NCI-H1092 treated with DMSO at 0.1 percent for 48 hours (cell line): ENCODE measurements at regions not wholly inside any gene's neighbourhood (a gene's known extent, or its start where the extent isn't known, plus 50 kb on each side); places are given as distances from the start of the nearest gene placed in this dataset.

ENCODE experiments used
- DNase-seq: peaks from one replicate; lab custom pipeline; 2025; lab: John Stamatoyannopoulos, UW

DNA sequence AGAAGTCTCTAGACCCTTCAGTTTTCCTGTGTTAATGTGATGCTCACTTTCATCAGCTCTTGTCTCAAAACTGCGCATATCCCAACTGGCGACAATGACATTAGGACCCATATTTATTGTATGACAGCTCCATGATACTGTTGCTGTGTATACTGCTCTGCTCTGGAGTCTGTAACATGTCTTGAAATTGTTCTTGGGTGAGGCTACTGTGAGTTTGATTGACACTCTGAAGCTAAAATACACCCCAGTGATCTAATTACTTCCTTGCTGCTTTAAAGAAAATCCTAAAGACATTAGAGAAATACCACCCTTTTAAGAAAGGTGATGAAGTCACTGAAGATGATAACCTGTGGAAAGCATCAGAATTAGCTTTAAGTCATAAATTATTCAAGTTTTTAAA, 1046.2 kb downstream of the KCNT2 start:
- no peak for DNase-seq

- DNase-seq = no peak
Measured at GRCh38 chr1:195550071-195550862, 1058.0 kb downstream of the KCNT2 start.

- DNase-seq = no peak
Measured at GRCh38 chr1:195530961-195531360, 1077.3 kb downstream of the KCNT2 start.

GRCh38 chr1:195529881-195530280, 1078.4 kb downstream of the KCNT2 start:
- DNase-seq = no peak

GRCh38 chr1:195520757-195521156, 1087.5 kb downstream of the KCNT2 start:
- DNase-seq = no peak

DNA sequence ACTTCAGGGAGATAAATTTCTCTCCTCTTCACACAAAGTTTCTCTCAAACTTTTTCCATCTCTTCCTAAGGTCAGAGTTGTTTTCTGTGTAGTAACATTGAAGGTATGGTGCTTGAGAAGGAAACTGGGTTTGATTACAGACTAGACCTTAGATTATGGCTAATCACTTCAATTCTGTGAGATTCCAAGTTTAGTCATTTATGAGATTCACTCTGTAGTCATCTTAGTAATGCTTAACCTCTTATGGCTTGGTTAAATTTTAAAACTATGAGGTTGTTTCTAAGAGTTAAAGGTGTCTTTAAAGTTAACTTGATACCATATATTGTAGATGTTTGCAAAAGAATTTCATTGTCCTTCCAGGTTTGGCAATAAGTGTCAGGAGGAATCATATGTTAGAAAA, 1092.2 kb downstream of the KCNT2 start:
- no peak for DNase-seq

DNA sequence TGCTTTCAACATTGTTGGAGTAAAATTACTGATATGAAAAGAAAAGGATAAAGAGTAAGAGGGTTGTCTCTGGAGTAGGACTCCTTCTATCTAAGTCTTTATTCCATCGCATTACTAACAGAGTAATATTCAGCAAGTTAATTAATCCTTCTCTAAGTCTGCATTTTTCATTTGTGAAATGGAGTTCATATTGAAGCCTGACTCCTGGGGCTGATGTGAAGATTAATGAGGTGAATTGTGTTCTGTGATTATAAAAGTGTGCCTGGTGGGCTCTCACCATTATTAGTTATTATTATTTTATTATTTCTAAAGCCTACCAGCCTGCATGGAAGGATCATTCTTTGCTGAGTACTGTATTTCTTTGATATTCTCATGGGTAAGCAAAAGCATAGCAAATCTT, 1096.7 kb downstream of the KCNT2 start:
- DNase-seq = no peak

- no peak for DNase-seq
Measured at GRCh38 chr1:195501118-195501517, 1107.1 kb downstream of the KCNT2 start.

DNA sequence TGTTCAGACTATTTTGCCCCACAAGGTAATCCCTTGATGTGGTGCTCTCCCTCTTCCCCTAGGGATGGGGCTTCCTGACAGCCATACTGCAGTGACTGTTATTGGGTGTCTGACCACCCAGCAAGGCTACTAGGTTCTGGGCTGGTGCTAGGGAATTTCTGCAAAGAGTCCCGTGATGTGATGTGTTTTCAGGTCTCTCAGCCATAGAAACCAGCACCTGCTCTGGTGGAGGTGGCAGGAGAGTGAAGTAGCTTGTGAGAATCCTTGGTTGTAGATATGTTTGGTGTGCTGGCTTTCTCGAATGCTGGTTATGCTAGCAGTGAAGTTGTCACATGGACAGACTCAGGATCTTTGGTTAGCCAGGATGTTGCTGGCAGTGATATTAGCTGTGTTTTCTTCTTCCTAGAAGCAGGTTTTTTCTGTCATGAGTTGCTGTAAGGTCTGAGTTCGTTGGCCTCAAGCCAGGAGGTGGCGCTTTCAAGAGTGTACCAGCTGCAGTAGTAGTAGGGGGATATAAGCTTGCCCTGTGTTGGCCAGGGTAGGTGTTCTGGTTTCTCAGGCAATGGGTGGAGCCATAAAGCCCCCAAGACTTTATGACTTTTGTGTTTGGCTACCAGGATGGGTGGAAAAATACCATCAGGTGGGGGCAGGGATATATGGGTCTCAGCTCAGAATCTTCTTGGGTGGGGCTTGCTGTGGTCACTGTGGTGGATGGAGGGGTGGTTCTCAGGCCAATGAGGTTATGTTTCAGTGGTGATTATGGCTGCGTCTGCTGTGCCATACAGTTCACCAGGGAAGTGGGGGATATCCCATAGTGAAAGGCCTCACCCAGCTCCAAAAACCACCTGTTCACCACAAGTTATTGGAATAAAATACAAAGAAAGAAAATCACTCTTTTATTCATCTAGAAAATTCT, 1112.3 kb downstream of the KCNT2 start:
- DNase-seq = no peak

- no peak for DNase-seq
Measured at GRCh38 chr1:195482137-195482536, 1126.1 kb downstream of the KCNT2 start.

GRCh38 chr1:195481293-195481692, 1126.9 kb downstream of the KCNT2 start:
- no peak for DNase-seq

GRCh38 chr1:195475568-195475967, 1132.7 kb downstream of the KCNT2 start:
- no peak for DNase-seq

DNA sequence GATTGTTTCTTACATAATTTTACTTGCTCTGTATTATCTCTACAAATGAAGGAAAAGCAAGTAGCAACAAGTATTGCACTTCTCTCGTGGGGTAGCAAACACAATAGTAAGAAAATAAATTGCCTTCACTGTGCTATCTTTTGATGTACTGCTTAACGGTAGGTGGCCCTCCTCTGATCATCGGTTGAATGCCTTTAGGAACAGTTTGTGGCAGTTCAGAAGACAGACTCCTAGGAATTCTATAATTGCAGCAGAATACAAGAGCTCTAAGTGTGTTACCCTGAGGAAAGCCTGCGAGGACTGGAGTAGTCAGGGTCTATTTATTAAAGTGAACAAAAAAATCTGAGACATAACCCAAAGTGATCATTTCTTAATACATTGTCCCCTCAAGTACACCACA, 1135.9 kb downstream of the KCNT2 start:
- no peak for DNase-seq

DNA sequence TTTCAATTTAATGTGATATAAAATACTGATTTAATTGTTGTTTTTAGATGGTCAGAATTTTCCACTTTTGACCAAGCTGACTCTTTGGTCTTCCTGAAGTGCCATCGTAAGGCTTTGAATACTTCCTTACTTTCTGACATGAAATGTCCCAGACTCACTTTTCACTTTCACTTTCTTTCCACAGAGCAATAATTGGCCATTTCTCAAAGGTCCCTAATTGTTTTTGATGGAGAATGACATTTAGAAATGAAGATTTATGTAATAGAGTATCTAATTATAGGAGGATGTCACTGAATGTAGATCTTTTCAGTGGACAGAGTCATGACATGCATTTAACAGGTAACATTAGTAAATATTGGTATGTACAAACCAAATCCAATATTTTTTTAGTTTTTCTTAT, 1141.6 kb downstream of the KCNT2 start:
- DNase-seq = no peak

- no peak for DNase-seq
Measured at GRCh38 chr1:195462646-195463045, 1145.6 kb downstream of the KCNT2 start.

GRCh38 chr1:195462152-195462551, 1146.1 kb downstream of the KCNT2 start:
- no peak for DNase-seq

- DNase-seq = no peak
Measured at GRCh38 chr1:195458365-195458764, 1149.9 kb downstream of the KCNT2 start.

DNA sequence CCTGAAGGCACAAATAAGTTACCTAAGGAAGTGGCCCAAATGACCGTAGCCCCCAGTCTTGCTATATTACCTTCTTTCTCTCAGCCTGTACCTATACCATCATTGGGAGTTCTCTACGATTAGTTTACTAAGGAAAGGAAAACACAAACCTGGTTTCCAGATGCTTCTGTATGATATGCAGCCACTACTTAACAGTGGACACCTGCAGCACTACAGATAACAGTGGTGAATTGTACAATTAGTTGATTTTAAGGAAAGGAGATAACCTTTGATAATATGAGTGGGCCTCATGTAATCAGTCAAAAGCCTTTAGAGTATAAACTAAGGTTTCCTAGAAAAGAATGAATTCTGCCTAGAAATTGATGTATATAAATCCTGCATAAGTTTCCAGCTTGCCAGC, 1157.4 kb downstream of the KCNT2 start:
- DNase-seq = no peak

DNA sequence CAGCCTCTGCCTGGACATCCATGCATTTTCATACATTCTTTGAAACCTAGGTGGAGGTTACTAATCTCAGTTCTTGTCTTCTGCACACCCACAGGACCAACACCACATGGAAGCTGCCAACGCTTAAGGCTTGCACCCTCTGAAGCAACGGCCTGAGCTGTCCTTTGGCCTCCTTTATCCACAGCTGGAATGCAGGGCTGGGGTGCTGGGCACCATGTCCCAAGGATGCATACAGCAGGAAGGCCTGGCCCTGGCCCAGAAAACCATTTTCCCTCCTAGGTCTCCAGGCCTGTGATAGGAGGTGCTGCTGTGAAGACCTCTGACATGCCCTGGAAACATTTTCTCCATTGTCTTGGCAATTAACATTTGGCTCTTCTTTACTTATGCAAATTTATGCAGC, 1168.6 kb downstream of the KCNT2 start:
- DNase-seq = no peak

- DNase-seq = no peak
Measured at GRCh38 chr1:195434566-195435203, 1173.6 kb downstream of the KCNT2 start.

GRCh38 chr1:195430826-195431225, 1177.4 kb downstream of the KCNT2 start:
- no peak for DNase-seq

GRCh38 chr1:195428927-195429326, 1179.3 kb downstream of the KCNT2 start:
- DNase-seq = no peak

DNA sequence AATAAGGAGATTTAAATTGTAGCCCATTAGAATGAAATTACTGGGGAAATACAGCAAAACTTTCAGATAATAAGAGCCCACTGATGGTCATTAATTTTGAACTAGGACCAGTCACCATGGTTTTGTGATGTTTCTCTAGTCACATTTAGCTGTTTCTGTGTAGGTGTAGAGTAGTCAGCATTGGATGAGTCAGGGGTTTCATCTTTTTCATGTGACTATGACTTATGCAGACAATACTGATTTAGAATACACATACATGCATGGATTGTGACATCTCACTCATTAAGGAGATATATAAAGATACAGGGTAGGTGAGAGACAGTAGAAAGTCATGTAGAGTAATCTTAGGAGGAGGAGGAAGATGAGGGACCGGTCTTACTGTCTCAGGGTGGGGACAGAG, 1192.7 kb downstream of the KCNT2 start:
- no peak for DNase-seq
